ENCODE measurements at regions not wholly inside any gene's neighbourhood (a gene's known extent, or its start where the extent isn't known, plus 50 kb on each side); places are given as distances from the start of the nearest gene placed in this dataset.
A peak's percentile ranks its signal among the peaks of the same experiment; 100 is the strongest.

DNA sequence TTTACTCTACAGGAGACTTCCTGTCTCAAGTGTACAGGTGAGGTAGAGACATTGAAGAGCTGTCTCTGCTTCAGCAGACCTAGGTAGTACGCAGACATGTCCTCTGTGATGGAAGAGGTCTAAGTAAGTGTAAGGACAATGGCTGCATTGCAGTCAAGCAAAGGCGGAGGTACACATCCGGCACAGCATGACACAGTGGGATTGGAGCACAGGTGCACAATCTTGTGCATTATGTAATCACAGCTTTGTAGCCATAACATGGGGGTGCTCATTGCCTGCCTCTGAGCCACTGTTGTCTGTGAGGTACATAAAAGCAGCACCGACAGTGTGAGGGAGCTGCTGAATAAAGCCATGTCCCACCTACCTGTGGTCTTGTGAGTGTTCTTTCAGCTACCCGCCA, 66.4 kb upstream of the CCDC190 start:
- H3K4me1 ChIP-seq, result peaks cover 19% of the 10 kb centered on the region
- H3K4me2 ChIP-seq, result peak overlapping the region; percentile 36; the same call in 1 of the 2 replicates
- no peak overlapping the region for H3K4me3 ChIP-seq
- no peaks in the 10 kb centered on the region for H3K27me3 ChIP-seq
- no peaks in the 10 kb centered on the region for H4K20me1 ChIP-seq
- no peak overlapping the region for H3K9ac ChIP-seq
- no peak overlapping the region for H3K27ac ChIP-seq
- H3K9me3 ChIP-seq, result no peaks in the 10 kb centered on the region
- TF ChIP-seq Cebpa-rat (IDR thresholded peaks at IDR 0.05), result no peak
- no peaks in the 10 kb centered on the region for H3K36me3 ChIP-seq

DNA sequence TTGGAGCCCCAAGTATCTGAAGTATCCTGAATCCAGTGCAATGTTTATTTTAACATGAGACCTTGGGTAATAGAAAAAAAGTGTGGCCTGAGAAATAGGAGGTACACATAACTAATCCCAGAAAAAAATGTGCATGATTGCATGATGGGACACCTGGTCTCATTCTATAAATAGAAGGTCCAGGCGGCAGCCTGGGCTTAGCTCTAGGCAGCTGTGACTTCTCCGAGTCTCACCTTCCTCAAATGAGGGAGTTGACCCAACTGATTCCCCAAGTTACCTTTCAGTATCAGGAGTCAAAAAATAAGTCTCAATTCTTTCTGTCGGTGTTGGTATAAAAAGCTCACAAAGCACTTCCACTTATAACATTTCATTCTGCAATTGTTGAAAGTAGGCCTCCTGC, 65.9 kb upstream of the CCDC190 start:
- TF ChIP-seq Cebpa-rat (IDR thresholded peaks at IDR 0.05), result no peak
- Histone ChIP-seq H3K9ac (no peak overlapping the region), H3K4me2 (no peak overlapping the region), H3K4me1 (peaks cover 24% of the 10 kb centered on the region), H3K27me3 (no peaks in the 10 kb centered on the region), H3K27ac (no peak overlapping the region), H3K36me3 (no peaks in the 10 kb centered on the region), H4K20me1 (no peaks in the 10 kb centered on the region), H3K9me3 (no peaks in the 10 kb centered on the region), H3K4me3 (no peak overlapping the region)

DNA sequence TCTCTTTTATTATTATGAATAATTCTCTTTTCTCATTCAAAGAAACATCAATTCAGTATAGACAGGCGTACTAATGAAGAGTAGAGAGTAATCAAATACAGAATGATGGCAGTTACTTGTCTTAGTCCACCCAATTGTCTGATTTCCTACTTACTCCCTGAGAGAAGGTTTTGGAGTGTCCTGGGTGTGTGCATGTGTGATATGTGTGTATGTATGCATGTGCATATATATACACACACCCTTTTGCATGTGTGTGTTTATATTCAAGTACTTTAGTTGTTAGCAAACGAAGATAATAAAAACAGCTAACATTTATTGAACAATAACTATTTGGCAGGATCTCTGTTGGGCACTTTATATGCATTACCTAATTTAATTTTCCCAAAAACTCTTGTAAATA, 63.2 kb upstream of the CCDC190 start:
- Histone ChIP-seq H3K9ac (no peak overlapping the region), H3K4me1 (peaks cover 37% of the 10 kb centered on the region), H3K27ac (no peak overlapping the region), H4K20me1 (no peaks in the 10 kb centered on the region), H3K4me3 (no peak overlapping the region), H3K27me3 (no peaks in the 10 kb centered on the region), H3K4me2 (no peak overlapping the region), H3K36me3 (no peaks in the 10 kb centered on the region), H3K9me3 (no peaks in the 10 kb centered on the region)
- no peak for TF ChIP-seq Cebpa-rat (IDR thresholded peaks at IDR 0.05)

DNA sequence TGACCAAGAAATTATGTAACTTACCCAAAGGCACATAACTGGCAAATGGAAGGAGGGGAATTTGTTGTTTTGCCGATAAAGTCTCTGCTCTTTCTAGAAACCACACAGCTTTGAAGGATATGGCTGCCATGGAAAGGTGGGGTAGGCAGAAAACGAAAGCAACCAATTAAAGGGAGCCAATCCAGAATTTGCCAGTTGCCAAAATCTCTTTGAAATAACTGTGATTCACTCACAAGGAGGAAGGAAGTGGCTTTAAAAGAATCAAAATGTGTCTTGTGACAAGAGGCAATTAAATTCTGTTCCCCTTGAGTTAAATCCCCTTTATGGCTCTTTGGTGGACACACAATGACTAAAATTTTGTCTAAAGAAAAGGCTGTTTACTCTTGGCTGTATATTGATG, 61.2 kb upstream of the CCDC190 start:
- H3K36me3 ChIP-seq, result no peaks in the 10 kb centered on the region
- no peaks in the 10 kb centered on the region for H4K20me1 ChIP-seq
- H3K9ac ChIP-seq, result no peak overlapping the region
- no peaks in the 10 kb centered on the region for H3K9me3 ChIP-seq
- H3K27ac ChIP-seq, result no peak overlapping the region; the same call in 1 of the 2 replicates
- no peak for TF ChIP-seq Cebpa-rat (IDR thresholded peaks at IDR 0.05)
- H3K27me3 ChIP-seq, result no peaks in the 10 kb centered on the region
- no peak overlapping the region for H3K4me3 ChIP-seq
- peak overlapping the region; percentile 71 for H3K4me2 ChIP-seq
- H3K4me1 ChIP-seq, result peaks cover 42% of the 10 kb centered on the region

DNA sequence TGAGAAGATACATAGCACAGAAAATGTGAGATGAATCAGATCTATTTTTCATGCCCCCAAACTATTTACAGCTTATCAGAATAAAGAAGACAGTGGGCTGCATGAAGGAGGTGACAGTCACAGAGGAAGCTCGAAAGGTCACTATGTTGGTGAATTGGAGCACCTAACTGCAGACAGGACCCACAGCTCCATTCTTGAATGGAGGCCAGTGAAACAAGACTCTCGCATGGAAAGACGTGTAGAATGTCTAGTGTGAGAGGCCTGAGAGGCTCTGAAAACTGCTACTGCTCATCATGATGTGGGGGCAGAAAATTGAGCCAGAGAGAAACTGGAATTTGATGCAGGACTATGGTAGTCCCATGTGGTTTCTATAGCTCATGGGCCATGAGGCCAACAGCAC, 60.3 kb upstream of the CCDC190 start:
- Histone ChIP-seq H3K4me2 (peak overlapping the region; percentile 71), H3K36me3 (no peaks in the 10 kb centered on the region), H4K20me1 (no peaks in the 10 kb centered on the region), H3K27me3 (no peaks in the 10 kb centered on the region), H3K27ac (no peak overlapping the region), H3K4me3 (no peak overlapping the region), H3K9me3 (no peaks in the 10 kb centered on the region), H3K9ac (no peak overlapping the region), H3K4me1 (peaks cover 42% of the 10 kb centered on the region)
- TF ChIP-seq Cebpa-rat (IDR thresholded peaks at IDR 0.05), result no peak

DNA sequence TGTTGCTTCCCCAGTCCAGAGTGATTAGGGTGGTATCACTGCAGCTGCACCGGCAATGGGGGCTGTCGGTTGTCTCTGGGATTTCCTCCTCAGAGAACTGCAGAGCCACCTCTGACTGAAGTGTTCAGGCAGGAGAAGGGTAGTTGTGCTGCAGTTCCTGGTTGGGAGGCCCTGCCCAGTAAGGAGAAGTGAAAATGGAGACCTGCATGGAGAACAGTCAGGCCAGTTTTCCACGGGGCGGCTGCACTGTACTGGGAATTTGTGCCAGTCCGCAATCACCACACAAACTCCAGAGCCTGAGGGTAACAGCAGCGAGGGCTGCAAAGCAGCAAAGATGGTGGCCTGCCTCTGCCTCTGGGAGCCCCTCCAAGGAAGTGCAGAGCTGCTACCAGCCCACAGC, 58.1 kb upstream of the CCDC190 start:
- Histone ChIP-seq H3K9me3 (no peaks in the 10 kb centered on the region), H3K27ac (peak overlapping the region; percentile 56), H3K27me3 (no peaks in the 10 kb centered on the region), H4K20me1 (no peaks in the 10 kb centered on the region), H3K4me1 (peaks cover 42% of the 10 kb centered on the region), H3K4me2 (peak overlapping the region; percentile 50), H3K36me3 (no peaks in the 10 kb centered on the region), H3K4me3 (no peak overlapping the region), H3K9ac (peak overlapping the region; percentile 8; the same call in 1 of the 2 replicates)
- TF ChIP-seq Cebpa-rat (IDR thresholded peaks at IDR 0.05), result no peak

DNA sequence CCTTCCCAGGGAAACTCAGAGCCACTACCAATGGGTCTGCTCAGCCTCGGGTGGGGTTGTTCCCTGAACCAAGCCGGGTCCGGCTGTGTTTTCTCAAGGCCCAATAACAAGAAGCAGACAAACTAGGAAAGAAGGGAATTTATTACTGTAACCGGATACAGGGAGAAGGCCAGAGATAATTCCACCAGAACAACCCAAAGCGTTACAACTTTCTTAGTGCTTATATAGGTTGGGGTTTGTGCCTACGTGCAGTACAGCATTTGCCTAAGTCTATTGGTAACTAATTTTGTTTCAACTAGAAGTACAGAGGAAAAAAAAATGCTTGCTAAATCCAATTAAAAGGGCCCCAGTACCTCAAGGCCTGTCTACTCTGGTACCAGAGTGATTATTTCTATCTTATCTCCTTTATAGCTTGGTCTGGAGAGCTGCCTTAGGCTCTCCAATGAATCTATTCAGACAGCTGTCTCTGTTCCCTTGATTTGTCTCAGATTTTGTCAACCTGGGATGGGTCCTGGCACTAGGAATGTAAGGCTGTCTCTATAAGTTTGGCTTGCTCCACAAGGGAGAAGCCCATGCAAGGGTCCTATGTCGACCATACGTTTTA, 57.3 kb upstream of the CCDC190 start:
- Histone ChIP-seq H3K9me3 (no peaks in the 10 kb centered on the region), H4K20me1 (no peaks in the 10 kb centered on the region), H3K36me3 (no peaks in the 10 kb centered on the region), H3K27me3 (no peaks in the 10 kb centered on the region), H3K9ac (peak overlapping the region; percentile 8; the same call in 1 of the 2 replicates), H3K27ac (peak overlapping the region; percentile 56), H3K4me3 (no peak overlapping the region), H3K4me1 (peaks cover 41% of the 10 kb centered on the region), H3K4me2 (peak overlapping the region; percentile 50)
- no peak for TF ChIP-seq Cebpa-rat (IDR thresholded peaks at IDR 0.05)

DNA sequence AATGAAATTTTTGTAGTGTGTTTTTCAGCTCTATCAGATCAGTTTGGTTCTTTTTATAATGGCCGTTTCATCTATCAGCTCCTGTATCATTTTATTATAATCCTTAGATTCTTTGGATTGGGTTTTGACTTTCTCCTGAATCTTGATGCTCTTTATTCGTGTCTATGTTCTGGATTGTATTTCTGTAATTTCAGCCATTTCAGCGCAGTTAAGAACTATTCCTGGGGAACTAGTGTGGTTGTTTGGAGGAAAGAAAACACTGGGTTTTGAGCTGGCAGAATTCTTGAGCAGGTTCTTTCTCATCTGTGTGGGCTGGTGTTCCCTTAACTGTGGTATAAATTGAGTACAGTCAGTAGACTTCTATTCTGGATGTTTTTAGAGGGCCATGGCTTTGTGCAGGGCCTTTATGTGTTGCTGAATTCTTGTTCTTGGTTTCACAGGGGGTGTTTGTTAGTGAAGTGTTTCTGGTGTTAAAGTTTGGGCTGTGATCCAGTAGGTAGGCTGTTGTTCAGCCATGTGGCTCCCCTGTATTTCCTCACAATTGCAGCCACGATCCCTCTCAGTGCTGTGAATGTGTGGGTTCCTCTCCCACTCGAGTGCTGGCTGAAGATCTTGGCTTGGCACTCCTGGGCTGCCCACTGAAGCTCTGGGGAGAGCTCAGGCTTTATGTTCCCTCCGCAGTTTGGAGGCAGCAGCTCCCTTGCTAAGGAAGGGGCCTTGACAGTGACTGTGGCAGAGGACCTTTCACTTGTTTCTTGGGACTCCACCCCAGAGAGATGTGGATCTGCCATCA, 56.0 kb upstream of the CCDC190 start:
- H3K36me3 ChIP-seq, result no peaks in the 10 kb centered on the region
- H4K20me1 ChIP-seq, result no peaks in the 10 kb centered on the region
- H3K4me1 ChIP-seq, result peaks cover 28% of the 10 kb centered on the region
- H3K27me3 ChIP-seq, result no peaks in the 10 kb centered on the region
- H3K4me2 ChIP-seq, result no peak overlapping the region
- no peak for TF ChIP-seq Cebpa-rat (IDR thresholded peaks at IDR 0.05)
- no peak overlapping the region for H3K9ac ChIP-seq
- no peak overlapping the region for H3K27ac ChIP-seq
- H3K9me3 ChIP-seq, result peaks cover 9% of the 10 kb centered on the region
- H3K4me3 ChIP-seq, result no peak overlapping the region

DNA sequence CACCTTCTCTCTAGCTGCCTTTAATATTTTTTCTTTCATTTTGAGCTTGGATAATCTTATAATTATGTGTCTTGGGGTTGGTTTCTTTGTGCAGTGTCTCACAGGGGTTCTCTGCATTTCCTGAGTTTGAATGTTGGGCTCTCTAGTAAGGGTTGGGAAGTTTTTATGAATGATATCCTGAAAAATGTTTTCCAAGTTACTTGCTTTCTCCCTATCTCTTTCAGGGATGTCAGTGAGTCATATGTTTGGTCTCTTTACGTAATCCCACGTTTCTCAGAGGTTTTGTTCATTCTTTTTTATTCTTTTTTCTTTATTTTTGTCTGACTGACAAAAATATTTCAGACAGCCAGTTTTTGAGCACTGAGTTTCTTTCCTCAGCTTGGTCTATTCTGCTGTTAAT, 55.4 kb upstream of the CCDC190 start:
- Histone ChIP-seq H3K4me2 (no peak overlapping the region), H3K27ac (no peak overlapping the region), H3K4me3 (no peak overlapping the region), H3K36me3 (no peaks in the 10 kb centered on the region), H4K20me1 (no peaks in the 10 kb centered on the region), H3K27me3 (no peaks in the 10 kb centered on the region), H3K9me3 (peaks cover 14% of the 10 kb centered on the region), H3K4me1 (peaks cover 22% of the 10 kb centered on the region), H3K9ac (no peak overlapping the region)
- TF ChIP-seq Cebpa-rat (IDR thresholded peaks at IDR 0.05), result no peak

DNA sequence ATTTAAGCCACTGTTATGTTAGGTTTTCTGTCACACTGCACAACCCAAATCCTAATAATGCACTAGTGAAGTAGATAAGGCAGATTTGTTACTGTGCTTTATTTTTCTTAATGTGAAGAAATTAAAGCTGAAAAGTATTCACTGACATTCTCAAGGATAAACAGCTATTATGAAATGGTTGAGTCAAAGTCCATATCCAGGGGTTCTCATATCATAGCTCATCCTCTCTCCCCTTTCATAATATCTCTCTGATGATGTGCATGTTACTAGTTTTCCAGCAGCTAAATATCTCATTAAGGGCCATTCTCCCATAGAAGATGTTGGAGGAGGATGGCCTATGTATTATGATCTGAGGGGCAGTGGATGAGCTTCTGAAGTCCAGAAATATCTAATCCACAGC, 53.6 kb upstream of the CCDC190 start:
- no peak for TF ChIP-seq Cebpa-rat (IDR thresholded peaks at IDR 0.05)

More for the DNA sequence above, 53.6 kb upstream of the CCDC190 start:
- Histone ChIP-seq H3K4me2 (no peak overlapping the region), H3K36me3 (no peaks in the 10 kb centered on the region), H3K9me3 (peaks cover 14% of the 10 kb centered on the region), H3K4me1 (peaks cover 18% of the 10 kb centered on the region), H4K20me1 (no peaks in the 10 kb centered on the region), H3K9ac (no peak overlapping the region), H3K4me3 (no peak overlapping the region), H3K27me3 (no peaks in the 10 kb centered on the region), H3K27ac (no peak overlapping the region)

All from BLaER1 (cell line).